OCI-LY3 (cell line): ENCODE measurements at regions not wholly inside any gene's neighbourhood (a gene's known extent, or its start where the extent isn't known, plus 50 kb on each side); places are given as distances from the start of the nearest gene placed in this dataset.

Experiments
- EZH2phosphoT487 ChIP-seq: fragments of 200-600 bp; shearing (Covaris generic); IDR thresholded peaks from 2 replicates; pipeline ENCODE4 v1.6.1; 2018; ENCODE audit warnings: antibody characterized with exemption, mixed run types, low read depth
- TF ChIP-seq, protein P1 (sequence below): fragments of 200-600, 300-600 bp; sonication (generic); IDR thresholded peaks from 2 replicates; pipeline ENCODE4 v1.5.1; 2014; ENCODE audit warnings: antibody characterized with exemption, low read length, low read depth

DNA sequence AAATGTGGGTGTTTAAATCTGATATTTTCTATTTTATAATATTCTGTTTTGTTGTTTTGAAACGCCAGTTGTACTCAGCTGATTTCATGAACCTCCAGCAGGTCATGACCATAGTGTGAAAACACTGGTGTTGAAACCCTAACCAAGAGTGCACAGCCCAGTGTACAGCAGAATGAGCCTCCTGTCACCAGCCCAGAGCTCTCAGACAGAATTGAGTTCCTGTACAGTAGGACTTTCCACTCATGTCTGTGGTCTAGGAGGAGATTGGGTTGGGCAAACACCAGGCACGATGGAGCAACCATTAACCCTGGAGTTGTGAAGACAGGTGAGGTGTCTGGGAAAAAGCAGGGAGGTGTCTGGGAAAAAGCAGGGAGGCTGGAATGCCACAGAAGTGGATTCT lies 908.8 kb downstream of the VRK1 start:
- TF ChIP-seq, protein P1, sequence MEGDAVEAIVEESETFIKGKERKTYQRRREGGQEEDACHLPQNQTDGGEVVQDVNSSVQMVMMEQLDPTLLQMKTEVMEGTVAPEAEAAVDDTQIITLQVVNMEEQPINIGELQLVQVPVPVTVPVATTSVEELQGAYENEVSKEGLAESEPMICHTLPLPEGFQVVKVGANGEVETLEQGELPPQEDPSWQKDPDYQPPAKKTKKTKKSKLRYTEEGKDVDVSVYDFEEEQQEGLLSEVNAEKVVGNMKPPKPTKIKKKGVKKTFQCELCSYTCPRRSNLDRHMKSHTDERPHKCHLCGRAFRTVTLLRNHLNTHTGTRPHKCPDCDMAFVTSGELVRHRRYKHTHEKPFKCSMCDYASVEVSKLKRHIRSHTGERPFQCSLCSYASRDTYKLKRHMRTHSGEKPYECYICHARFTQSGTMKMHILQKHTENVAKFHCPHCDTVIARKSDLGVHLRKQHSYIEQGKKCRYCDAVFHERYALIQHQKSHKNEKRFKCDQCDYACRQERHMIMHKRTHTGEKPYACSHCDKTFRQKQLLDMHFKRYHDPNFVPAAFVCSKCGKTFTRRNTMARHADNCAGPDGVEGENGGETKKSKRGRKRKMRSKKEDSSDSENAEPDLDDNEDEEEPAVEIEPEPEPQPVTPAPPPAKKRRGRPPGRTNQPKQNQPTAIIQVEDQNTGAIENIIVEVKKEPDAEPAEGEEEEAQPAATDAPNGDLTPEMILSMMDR = no peak
- TF ChIP-seq EZH2phosphoT487 = no peak
